HCT116 (cell line): ENCODE measurements at regions not wholly inside any gene's neighbourhood (a gene's known extent, or its start where the extent isn't known, plus 50 kb on each side); places are given as distances from the start of the nearest gene placed in this dataset.

Experiments
- ATAC-seq: fragments of 200-7000 bp; cut with Tn5 transposase; 2 replicates; pipeline ENCODE4 v1.9.1; 2020; ENCODE audit warnings: mild to moderate bottlenecking, moderate library complexity
- BruUV-seq: library from RNA; stranded (reverse); fragments of 400-500 nt; replicated peaks from 2 replicates; lab custom pipeline; 2021; lab: Mats Ljungman, UMichigan
- CTCF ChIA-PET: fragments of 300-600 bp; sonication (Branson Sonifier 250); formaldehyde crosslinking; loops from one replicate; lab custom pipeline; 2021; ENCODE audit warnings: antibody characterized with exemption; lab: Charles Lee
- POLR2A ChIA-PET: fragments of 300-600, 350-600 bp; sonication (Branson Sonifier 250); formaldehyde crosslinking; loops from one replicate; lab custom pipeline; 2021; ENCODE audit warnings: antibody characterized with exemption; lab: Charles Lee
- RAD21 ChIA-PET, 2 experiments: fragments of 300-600 bp; sonication (Branson Sonifier 250); formaldehyde crosslinking; loops; one replicate each; lab custom pipeline; 2023; ENCODE audit warnings: low total read pairs in 2 of 2; ENCODE audit not compliant: uncharacterized antibody in 2 of 2, unreplicated experiment in 2 of 2, low non-redundant PET in 1 of 2; lab: Charles Lee
- DNase-seq: peaks from one replicate; pipeline ENCODE4 v3.0.0-alpha.2; 2010; ENCODE audit warnings: low read depth, low spot score
- H2AFZ ChIP-seq: fragments of 200-600 bp; shearing (Covaris generic), sonication (generic); 2 replicates; pipeline ENCODE4 v1.6.1; 2017; ENCODE audit warnings: low read depth, mixed run types, mixed read lengths, antibody characterized with exemption, low read length; ENCODE audit not compliant: poor library complexity, severe bottlenecking
- H3K27ac ChIP-seq: 2 replicates; pipeline ENCODE4 v1.5.1; 2012; ENCODE audit warnings: low read depth, low read length
- H3K27me3 ChIP-seq: fragments of 200-600 bp; sonication (generic); 2 replicates; pipeline ENCODE4 v1.6.1; 2016; ENCODE audit warnings: mixed run types, low read length, mixed read lengths; ENCODE audit not compliant: insufficient read depth
- H3K36me3 ChIP-seq, 2 experiments: fragments of 200-500 bp in 1 of 2; fragments of 200-600 bp in 1 of 2; sonication (Bioruptor generic) in 1 of 2; sonication (generic) in 1 of 2; 2 replicates each; pipeline versions ENCODE4 v1.5.1 to v1.6.1; 2014 to 2016; ENCODE audit warnings: low read length in 2 of 2, inconsistent platforms in 1 of 2, mixed read lengths in 1 of 2, mixed run types in 1 of 2; ENCODE audit not compliant: insufficient read depth in 2 of 2, control insufficient read depth in 1 of 2
- H3K4me1 ChIP-seq, 2 experiments: fragments of 200-600 bp in 1 of 2; sonication (generic) in 1 of 2; 2 replicates each; pipeline versions ENCODE4 v1.5.1 to v1.6.1; 2012 to 2017; ENCODE audit warnings: low read length in 2 of 2, inconsistent platforms in 1 of 2, mild to moderate bottlenecking in 1 of 2, mixed read lengths in 1 of 2, mixed run types in 1 of 2, moderate library complexity in 1 of 2; ENCODE audit not compliant: insufficient read depth in 2 of 2, control insufficient read depth in 1 of 2
- H3K4me2 ChIP-seq: fragments of 200-600 bp; sonication (generic); 2 replicates; pipeline ENCODE4 v1.6.1; 2017; ENCODE audit warnings: mixed run types, low read length, mixed read lengths
- H3K4me3 ChIP-seq, 2 experiments: fragments of 200-600 bp in 1 of 2; sonication (generic) in 1 of 2; replicated peaks in 1 of 2; 2 replicates each; pipeline ENCODE4 v1.5.1; 2011 to 2016; ENCODE audit warnings: low read length in 2 of 2, control low read depth in 1 of 2, low read depth in 1 of 2, mild to moderate bottlenecking in 1 of 2, mixed read lengths in 1 of 2, mixed run types in 1 of 2
- H3K79me2 ChIP-seq: fragments of 200-600 bp; sonication (generic); 2 replicates; pipeline ENCODE4 v1.6.1; 2017; ENCODE audit warnings: mild to moderate bottlenecking, mixed run types, low read length, moderate library complexity, mixed read lengths; ENCODE audit not compliant: insufficient read depth
- H3K9ac ChIP-seq: fragments of 200-600 bp; sonication (generic); 2 replicates; pipeline ENCODE4 v1.6.1; 2016; ENCODE audit warnings: low read length, mixed read lengths
- H3K9me2 ChIP-seq: fragments of 200-600 bp; sonication (generic), shearing (Covaris generic); 2 replicates; pipeline ENCODE4 v1.6.1; 2017; ENCODE audit warnings: mixed run types, mild to moderate bottlenecking, moderate library complexity; ENCODE audit not compliant: insufficient read depth
- H3K9me3 ChIP-seq, 2 experiments: fragments of 200-500 bp in 1 of 2; fragments of 200-600 bp in 1 of 2; sonication (Bioruptor generic) in 1 of 2; sonication (generic) in 1 of 2; 2 replicates each; pipeline ENCODE4 v1.6.1; 2014 to 2017; ENCODE audit warnings: low read length in 2 of 2, mixed read lengths in 2 of 2, inconsistent platforms in 1 of 2, low read depth in 1 of 2, mild to moderate bottlenecking in 1 of 2, mixed run types in 1 of 2, moderate library complexity in 1 of 2; ENCODE audit not compliant: control insufficient read depth in 1 of 2, insufficient read depth in 1 of 2
- H4K20me1 ChIP-seq: fragments of 200-600 bp; sonication (generic), shearing (Covaris generic); 2 replicates; pipeline ENCODE4 v1.6.1; 2017; ENCODE audit warnings: mixed run types, mild to moderate bottlenecking, moderate library complexity; ENCODE audit not compliant: insufficient read depth
- CBX3 ChIP-seq: IDR thresholded peaks from 2 replicates; pipeline ENCODE4 v1.6.1; 2012; ENCODE audit warnings: low read depth
- EGR1 ChIP-seq: IDR thresholded peaks from 2 replicates; pipeline ENCODE4 v1.6.1; 2012; ENCODE audit warnings: low read depth
- ELF1 ChIP-seq: IDR thresholded peaks from 2 replicates; pipeline ENCODE4 v1.6.1; 2012; ENCODE audit warnings: low read depth, borderline replicate concordance
- EZH2 ChIP-seq: fragments of 200-600 bp; sonication (generic); IDR thresholded peaks from 2 replicates; pipeline ENCODE4 v1.6.1; 2017; ENCODE audit warnings: antibody characterized with exemption, mixed run types
- FOSL1 ChIP-seq: IDR thresholded peaks from 2 replicates; pipeline ENCODE4 v1.6.1; 2012; ENCODE audit warnings: low read depth
- JUND ChIP-seq: IDR thresholded peaks from 2 replicates; pipeline ENCODE4 v1.6.1; 2012
- POLR2A ChIP-seq: IDR thresholded peaks from 2 replicates; pipeline ENCODE4 v1.7.0; 2011; ENCODE audit warnings: borderline replicate concordance; ENCODE audit not compliant: insufficient read depth, insufficient read length; ENCODE audit errors: extremely low read depth
- POLR2AphosphoS5 ChIP-seq: IDR thresholded peaks from 2 replicates; pipeline ENCODE4 v1.6.1; 2011; ENCODE audit warnings: mild to moderate bottlenecking, low read depth, low read length, moderate library complexity
- RAD21 ChIP-seq: IDR thresholded peaks from 2 replicates; pipeline ENCODE4 v1.6.1; 2012; ENCODE audit warnings: low read depth, mild to moderate bottlenecking
- SRF ChIP-seq: IDR thresholded peaks from 2 replicates; pipeline ENCODE4 v1.6.1; 2012; ENCODE audit warnings: low read depth
- YY1 ChIP-seq: IDR thresholded peaks from 2 replicates; pipeline ENCODE4 v1.6.1; 2011; ENCODE audit warnings: low read length, low read depth, moderate library complexity, mild to moderate bottlenecking; ENCODE audit not compliant: insufficient replicate concordance; ENCODE audit errors: extremely low read depth
- ZNF274 ChIP-seq: fragments of 200-500 bp; sonication (Bioruptor generic); IDR thresholded peaks from 2 replicates; pipeline ENCODE4 v1.6.1; 2014; ENCODE audit warnings: mild to moderate bottlenecking, low read depth, low read length, inconsistent platforms
- intact Hi-C: fragments of 100-400 bp; cut with micrococcal nuclease; formaldehyde crosslinking; loops from 2 replicates; pipeline ENCODE4 v1.10.0; 2022
- TF ChIP-seq, protein P1 (sequence below): IDR thresholded peaks from 2 replicates; pipeline ENCODE4 v1.6.1; 2012; ENCODE audit warnings: low read depth
- TF ChIP-seq, protein P2 (sequence below), 3 experiments: fragments of 200-600 bp in 1 of 3; sonication (generic) in 1 of 3; IDR thresholded peaks in 2 of 3; conservative IDR thresholded peaks in 1 of 3; 2 replicates each; pipeline ENCODE4 v1.5.1; 2012 to 2017; ENCODE audit warnings: low read depth in 2 of 3, low read length in 2 of 3, antibody characterized with exemption in 1 of 3, borderline replicate concordance in 1 of 3, control low read depth in 1 of 3, mild to moderate bottlenecking in 1 of 3, mixed read lengths in 1 of 3, mixed run types in 1 of 3, moderate library complexity in 1 of 3; ENCODE audit not compliant: insufficient read depth in 1 of 3

DNA sequence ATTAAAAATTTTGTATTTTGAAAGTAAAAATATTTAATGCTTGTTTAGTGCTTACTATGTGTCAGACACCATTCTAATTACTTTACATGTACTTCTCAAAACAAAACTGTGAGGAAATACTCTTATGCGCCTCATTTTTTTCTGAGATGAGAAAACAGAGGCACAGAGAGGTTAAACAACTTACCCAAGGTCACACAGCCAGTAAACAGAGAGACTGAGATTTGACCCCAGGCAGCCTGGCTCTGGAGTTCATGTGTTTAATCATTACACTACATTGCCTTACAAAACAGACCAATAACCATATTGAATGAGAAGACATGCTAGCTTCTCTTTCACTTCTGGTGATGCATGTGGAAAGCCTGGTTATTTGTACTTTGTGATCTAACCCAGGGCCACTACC is 86.3 kb downstream of the IGSF1 start:
- ChIA-PET POLR2A (no interaction called here), RAD21 (no interaction called here), CTCF (no interaction called here)
- intact Hi-C loops, result no loop called here
- no peaks in the 10 kb centered on the region for H3K9me3 ChIP-seq
- H4K20me1 ChIP-seq, result no peaks in the 10 kb centered on the region
- H3K4me3 ChIP-seq, result no peak overlapping the region
- H3K9ac ChIP-seq, result no peak overlapping the region
- H3K79me2 ChIP-seq, result no peaks in the 10 kb centered on the region
- H3K36me3 ChIP-seq, result no peaks in the 10 kb centered on the region
- ATAC-seq, result no peak
- no peak overlapping the region for H3K27ac ChIP-seq
- H3K27me3 ChIP-seq, result no peaks in the 10 kb centered on the region
- no peak for DNase-seq
- H3K9me2 ChIP-seq, result no peaks in the 10 kb centered on the region
- BruUV-seq, result no TSS peak
- H3K4me2 ChIP-seq, result no peak overlapping the region
- no peak overlapping the region for H2AFZ ChIP-seq
- TF ChIP-seq EZH2, result no peak
- no peak for TF ChIP-seq ZNF274
- TF ChIP-seq CBX3, result no peak
- no peak for TF ChIP-seq JUND
- no peak for TF ChIP-seq ELF1
- TF ChIP-seq POLR2AphosphoS5, result no peak
- TF ChIP-seq FOSL1, result no peak
- TF ChIP-seq YY1, result no peak
- no peak for TF ChIP-seq SRF
- H3K4me1 ChIP-seq, result no peaks in the 10 kb centered on the region

GRCh38 chrX:131201986-131202385 is 87.1 kb downstream of the IGSF1 start:
- ChIA-PET POLR2A (no interaction called here), CTCF (no interaction called here), RAD21 (no interaction called here)
- no peak for ATAC-seq
- H2AFZ ChIP-seq, result no peak overlapping the region
- H3K27ac ChIP-seq, result no peak overlapping the region
- no peak for DNase-seq
- intact Hi-C loops, result no loop called here
- no peaks in the 10 kb centered on the region for H3K9me3 ChIP-seq
- H3K79me2 ChIP-seq, result no peaks in the 10 kb centered on the region
- no peak for TF ChIP-seq ZNF274
- no peak for TF ChIP-seq CBX3
- TF ChIP-seq, protein P1, sequence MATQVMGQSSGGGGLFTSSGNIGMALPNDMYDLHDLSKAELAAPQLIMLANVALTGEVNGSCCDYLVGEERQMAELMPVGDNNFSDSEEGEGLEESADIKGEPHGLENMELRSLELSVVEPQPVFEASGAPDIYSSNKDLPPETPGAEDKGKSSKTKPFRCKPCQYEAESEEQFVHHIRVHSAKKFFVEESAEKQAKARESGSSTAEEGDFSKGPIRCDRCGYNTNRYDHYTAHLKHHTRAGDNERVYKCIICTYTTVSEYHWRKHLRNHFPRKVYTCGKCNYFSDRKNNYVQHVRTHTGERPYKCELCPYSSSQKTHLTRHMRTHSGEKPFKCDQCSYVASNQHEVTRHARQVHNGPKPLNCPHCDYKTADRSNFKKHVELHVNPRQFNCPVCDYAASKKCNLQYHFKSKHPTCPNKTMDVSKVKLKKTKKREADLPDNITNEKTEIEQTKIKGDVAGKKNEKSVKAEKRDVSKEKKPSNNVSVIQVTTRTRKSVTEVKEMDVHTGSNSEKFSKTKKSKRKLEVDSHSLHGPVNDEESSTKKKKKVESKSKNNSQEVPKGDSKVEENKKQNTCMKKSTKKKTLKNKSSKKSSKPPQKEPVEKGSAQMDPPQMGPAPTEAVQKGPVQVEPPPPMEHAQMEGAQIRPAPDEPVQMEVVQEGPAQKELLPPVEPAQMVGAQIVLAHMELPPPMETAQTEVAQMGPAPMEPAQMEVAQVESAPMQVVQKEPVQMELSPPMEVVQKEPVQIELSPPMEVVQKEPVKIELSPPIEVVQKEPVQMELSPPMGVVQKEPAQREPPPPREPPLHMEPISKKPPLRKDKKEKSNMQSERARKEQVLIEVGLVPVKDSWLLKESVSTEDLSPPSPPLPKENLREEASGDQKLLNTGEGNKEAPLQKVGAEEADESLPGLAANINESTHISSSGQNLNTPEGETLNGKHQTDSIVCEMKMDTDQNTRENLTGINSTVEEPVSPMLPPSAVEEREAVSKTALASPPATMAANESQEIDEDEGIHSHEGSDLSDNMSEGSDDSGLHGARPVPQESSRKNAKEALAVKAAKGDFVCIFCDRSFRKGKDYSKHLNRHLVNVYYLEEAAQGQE, result no peak
- TF ChIP-seq POLR2A, result no peak
- TF ChIP-seq, protein P2, sequence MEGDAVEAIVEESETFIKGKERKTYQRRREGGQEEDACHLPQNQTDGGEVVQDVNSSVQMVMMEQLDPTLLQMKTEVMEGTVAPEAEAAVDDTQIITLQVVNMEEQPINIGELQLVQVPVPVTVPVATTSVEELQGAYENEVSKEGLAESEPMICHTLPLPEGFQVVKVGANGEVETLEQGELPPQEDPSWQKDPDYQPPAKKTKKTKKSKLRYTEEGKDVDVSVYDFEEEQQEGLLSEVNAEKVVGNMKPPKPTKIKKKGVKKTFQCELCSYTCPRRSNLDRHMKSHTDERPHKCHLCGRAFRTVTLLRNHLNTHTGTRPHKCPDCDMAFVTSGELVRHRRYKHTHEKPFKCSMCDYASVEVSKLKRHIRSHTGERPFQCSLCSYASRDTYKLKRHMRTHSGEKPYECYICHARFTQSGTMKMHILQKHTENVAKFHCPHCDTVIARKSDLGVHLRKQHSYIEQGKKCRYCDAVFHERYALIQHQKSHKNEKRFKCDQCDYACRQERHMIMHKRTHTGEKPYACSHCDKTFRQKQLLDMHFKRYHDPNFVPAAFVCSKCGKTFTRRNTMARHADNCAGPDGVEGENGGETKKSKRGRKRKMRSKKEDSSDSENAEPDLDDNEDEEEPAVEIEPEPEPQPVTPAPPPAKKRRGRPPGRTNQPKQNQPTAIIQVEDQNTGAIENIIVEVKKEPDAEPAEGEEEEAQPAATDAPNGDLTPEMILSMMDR (IDR thresholded peaks at IDR 0.05 in 2 of 3, conservative IDR thresholded peaks at IDR 0.05 in 1 of 3; ENCODE audit: borderline replicate concordance in 1 of 3, insufficient read depth in 1 of 3, low read depth in 2 of 3, low read length in 2 of 3), result no peak
- TF ChIP-seq EGR1, result no peak
- no peak for TF ChIP-seq RAD21
- no peak for TF ChIP-seq SRF
- H3K4me1 ChIP-seq, result no peaks in the 10 kb centered on the region
- no peaks in the 10 kb centered on the region for H4K20me1 ChIP-seq
- no peaks in the 10 kb centered on the region for H3K36me3 ChIP-seq
- no peak overlapping the region for H3K4me3 ChIP-seq
- H3K4me2 ChIP-seq, result no peak overlapping the region
- BruUV-seq, result no TSS peak
- no peaks in the 10 kb centered on the region for H3K9me2 ChIP-seq
- H3K9ac ChIP-seq, result no peak overlapping the region
- no peaks in the 10 kb centered on the region for H3K27me3 ChIP-seq
